ENCODE measurements at regions not wholly inside any gene's neighbourhood (a gene's known extent, or its start where the extent isn't known, plus 50 kb on each side); places are given as distances from the start of the nearest gene placed in this dataset.

DNA sequence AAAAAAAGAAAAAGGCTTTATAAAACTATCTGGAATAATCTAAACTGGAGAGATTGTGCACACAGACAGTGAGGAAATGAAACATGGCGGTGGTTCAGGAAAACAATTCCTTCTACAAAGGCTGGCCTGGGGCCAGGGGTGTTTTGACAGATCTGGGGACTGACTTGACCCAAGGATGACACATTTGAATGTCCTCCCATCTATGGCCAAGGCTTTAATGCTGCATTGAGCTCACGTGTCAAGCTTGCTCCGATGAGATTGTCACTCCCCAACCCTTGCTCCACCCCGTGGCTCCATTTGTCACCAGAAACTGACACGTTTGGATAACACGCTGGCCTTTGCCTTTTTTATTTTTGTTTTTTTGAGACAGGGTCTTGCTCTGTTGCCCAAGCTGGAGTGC lies 156.1 kb downstream of the ZFP64 start:
- TF ChIP-seq POLR2AphosphoS5 (IDR thresholded peaks at IDR 0.05) = no peak
- TF ChIP-seq, protein P1, sequence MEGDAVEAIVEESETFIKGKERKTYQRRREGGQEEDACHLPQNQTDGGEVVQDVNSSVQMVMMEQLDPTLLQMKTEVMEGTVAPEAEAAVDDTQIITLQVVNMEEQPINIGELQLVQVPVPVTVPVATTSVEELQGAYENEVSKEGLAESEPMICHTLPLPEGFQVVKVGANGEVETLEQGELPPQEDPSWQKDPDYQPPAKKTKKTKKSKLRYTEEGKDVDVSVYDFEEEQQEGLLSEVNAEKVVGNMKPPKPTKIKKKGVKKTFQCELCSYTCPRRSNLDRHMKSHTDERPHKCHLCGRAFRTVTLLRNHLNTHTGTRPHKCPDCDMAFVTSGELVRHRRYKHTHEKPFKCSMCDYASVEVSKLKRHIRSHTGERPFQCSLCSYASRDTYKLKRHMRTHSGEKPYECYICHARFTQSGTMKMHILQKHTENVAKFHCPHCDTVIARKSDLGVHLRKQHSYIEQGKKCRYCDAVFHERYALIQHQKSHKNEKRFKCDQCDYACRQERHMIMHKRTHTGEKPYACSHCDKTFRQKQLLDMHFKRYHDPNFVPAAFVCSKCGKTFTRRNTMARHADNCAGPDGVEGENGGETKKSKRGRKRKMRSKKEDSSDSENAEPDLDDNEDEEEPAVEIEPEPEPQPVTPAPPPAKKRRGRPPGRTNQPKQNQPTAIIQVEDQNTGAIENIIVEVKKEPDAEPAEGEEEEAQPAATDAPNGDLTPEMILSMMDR (IDR thresholded peaks at IDR 0.05) = no peak
- TF ChIP-seq POLR2A (IDR thresholded peaks at IDR 0.05) = no peak
